Peyer's patch (tissue), 4 donors: ENCODE measurements at regions not wholly inside any gene's neighbourhood (a gene's known extent, or its start where the extent isn't known, plus 50 kb on each side); places are given as distances from the start of the nearest gene placed in this dataset.
"Not testable (repeated sequence)": the region's sequence is repeated elsewhere in the genome, so short reads cannot be mapped to it uniquely, and the experiment has no call there.

Experiments used
- DNase-seq, 3 donors: peaks; one replicate each; pipeline ENCODE4 v3.0.0-alpha.2; 2017 to 2019
- H3K27ac ChIP-seq, 4 donors: fragments of 200-600 bp; sonication (generic); one replicate each; pipeline ENCODE4 v1.5.1; 2016 to 2019
- H3K27me3 ChIP-seq, 2 donors: fragments of 200-600 bp; sonication (generic); one replicate each; pipeline ENCODE4 v1.5.1; 2019
- H3K36me3 ChIP-seq, 3 donors: fragments of 200-600 bp; sonication (generic); one replicate each; pipeline ENCODE4 v1.5.1; 2016 to 2019
- H3K4me1 ChIP-seq, 4 donors: fragments of 200-600 bp; sonication (generic); one replicate each; pipeline ENCODE4 v1.5.1; 2016 to 2019
- H3K4me3 ChIP-seq, 4 donors: fragments of 200-600 bp; sonication (generic); 1 replicate in 3 of 4; 2 replicates in 1 of 4; pipeline ENCODE4 v1.5.1; 2016 to 2019; ENCODE audit warnings: mild to moderate bottlenecking in 1 of 4
- H3K9me3 ChIP-seq, 4 donors: fragments of 200-600 bp; sonication (generic); one replicate each; pipeline ENCODE4 v1.5.1; 2016 to 2019; ENCODE audit warnings: mild to moderate bottlenecking in 1 of 4
- POLR2A ChIP-seq, 2 donors: fragments of 450-650 bp; IDR thresholded peaks; one replicate each; pipeline ENCODE4 v1.5.1; 2017; ENCODE audit warnings: antibody characterized with exemption in 2 of 2, mild to moderate bottlenecking in 2 of 2, moderate library complexity in 2 of 2
- TF ChIP-seq, protein P1 (sequence below), 6 experiments: fragments of 450-650 bp in 4 of 6; fragments of 200-600 bp in 2 of 6; sonication (generic) in 1 of 6; IDR thresholded peaks; one replicate each; pipeline ENCODE4 v1.5.1; 2017 to 2019; ENCODE audit warnings: antibody characterized with exemption in 6 of 6, mild to moderate bottlenecking in 3 of 6, moderate library complexity in 1 of 6

DNA sequence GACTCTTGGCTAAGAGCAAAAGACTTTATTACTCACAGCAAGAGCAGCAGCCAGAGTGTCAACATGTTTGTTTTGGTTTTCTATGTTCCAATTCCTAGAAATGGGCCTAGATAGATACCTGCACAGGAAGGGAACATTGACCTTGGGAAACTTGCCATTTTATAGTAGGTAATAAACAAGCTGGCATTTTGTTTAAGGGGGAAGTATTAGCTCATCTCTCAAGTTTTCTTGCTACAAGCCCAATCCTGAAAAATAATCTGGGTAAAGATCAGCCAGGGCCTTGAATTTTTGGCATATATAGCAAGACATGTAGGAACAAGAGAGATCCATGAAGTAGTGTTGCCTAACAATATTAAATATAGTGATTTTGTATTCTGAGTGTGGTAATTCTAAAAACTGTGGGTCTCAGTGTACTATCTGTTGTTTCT, 51.4 kb upstream of the RGL1 start:
- Histone ChIP-seq H3K9me3 (no peaks in the 10 kb centered on the region), H3K27ac (no peak overlapping the region), H3K4me3 (no peak overlapping the region), H3K4me1 (no peaks in the 10 kb centered on the region), H3K36me3 (no peaks in the 10 kb centered on the region), H3K27me3 (no peaks in the 10 kb centered on the region)
- no peak for DNase-seq
- TF ChIP-seq, protein P1, sequence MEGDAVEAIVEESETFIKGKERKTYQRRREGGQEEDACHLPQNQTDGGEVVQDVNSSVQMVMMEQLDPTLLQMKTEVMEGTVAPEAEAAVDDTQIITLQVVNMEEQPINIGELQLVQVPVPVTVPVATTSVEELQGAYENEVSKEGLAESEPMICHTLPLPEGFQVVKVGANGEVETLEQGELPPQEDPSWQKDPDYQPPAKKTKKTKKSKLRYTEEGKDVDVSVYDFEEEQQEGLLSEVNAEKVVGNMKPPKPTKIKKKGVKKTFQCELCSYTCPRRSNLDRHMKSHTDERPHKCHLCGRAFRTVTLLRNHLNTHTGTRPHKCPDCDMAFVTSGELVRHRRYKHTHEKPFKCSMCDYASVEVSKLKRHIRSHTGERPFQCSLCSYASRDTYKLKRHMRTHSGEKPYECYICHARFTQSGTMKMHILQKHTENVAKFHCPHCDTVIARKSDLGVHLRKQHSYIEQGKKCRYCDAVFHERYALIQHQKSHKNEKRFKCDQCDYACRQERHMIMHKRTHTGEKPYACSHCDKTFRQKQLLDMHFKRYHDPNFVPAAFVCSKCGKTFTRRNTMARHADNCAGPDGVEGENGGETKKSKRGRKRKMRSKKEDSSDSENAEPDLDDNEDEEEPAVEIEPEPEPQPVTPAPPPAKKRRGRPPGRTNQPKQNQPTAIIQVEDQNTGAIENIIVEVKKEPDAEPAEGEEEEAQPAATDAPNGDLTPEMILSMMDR (IDR thresholded peaks at IDR 0.05): no peak
- no peak for TF ChIP-seq POLR2A (IDR thresholded peaks at IDR 0.05)

DNA sequence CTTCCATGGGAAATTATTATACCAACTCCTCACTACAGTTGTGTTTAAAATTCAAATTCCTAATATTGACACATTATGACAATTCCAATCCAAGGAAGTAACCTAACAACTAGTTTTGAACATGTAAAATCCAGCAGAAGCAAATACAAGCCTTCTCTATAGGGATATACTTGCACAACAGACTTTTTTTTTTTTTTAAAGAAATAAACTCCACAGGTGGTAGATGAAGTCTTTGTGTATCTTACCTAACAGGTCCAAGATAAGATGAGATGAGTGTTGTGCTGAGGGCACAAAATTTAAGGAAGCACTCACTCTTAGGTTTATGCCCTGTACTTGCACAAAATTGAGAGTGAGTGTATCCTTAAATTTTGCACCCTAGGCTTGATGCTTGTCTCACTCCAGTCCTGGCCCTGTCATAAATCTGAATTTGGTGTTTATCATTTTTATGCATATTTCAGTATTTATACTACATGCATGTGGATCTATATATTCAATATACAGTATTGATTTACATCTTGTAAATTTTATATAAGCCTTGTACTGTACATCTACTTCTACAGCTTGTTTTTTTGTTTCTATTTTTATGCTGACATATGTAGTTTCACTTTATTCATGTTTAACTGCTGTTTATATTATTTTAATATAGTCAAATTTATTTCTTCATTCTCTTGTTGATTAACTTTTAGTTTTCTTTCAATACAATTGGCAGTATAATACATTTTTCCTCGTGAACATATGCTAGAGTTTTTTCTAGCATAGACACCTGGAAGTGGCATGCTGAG, 60.6 kb upstream of the RGL1 start:
- Histone ChIP-seq H3K4me1 (no peaks in the 10 kb centered on the region), H3K9me3 (no peaks in the 10 kb centered on the region), H3K4me3 (no peak overlapping the region), H3K27me3 (no peaks in the 10 kb centered on the region), H3K27ac (no peak overlapping the region), H3K36me3 (no peaks in the 10 kb centered on the region)
- TF ChIP-seq, protein P1 (IDR thresholded peaks at IDR 0.05): no peak
- no peak for TF ChIP-seq POLR2A (IDR thresholded peaks at IDR 0.05)
- DNase-seq: no peak

DNA sequence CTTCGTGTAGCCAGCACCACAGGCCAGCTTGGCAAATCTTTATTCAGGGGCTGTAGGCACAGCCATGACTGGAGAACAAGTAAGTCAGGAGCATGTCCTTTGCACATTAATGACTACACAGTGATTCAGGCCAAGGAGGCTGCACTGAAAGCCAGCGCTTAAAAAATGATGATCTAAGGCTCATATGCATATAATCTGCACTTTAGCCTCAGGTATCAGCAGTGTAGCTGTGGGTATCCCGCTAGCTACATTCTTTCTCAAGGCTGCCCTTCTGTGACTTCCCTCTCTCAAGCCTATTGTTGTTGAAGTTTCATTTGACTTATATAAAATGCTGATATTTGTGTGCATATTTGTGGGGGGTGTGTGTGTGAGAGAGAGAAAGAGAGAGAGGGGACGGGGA, 62.6 kb upstream of the RGL1 start:
- Histone ChIP-seq H3K9me3 (no peaks in the 10 kb centered on the region), H3K36me3 (no peaks in the 10 kb centered on the region), H3K27me3 (no peaks in the 10 kb centered on the region), H3K4me3 (no peak overlapping the region), H3K4me1 (no peaks in the 10 kb centered on the region), H3K27ac (no peak overlapping the region)
- no peak for DNase-seq
- TF ChIP-seq, protein P1 (IDR thresholded peaks at IDR 0.05): no peak
- TF ChIP-seq POLR2A (IDR thresholded peaks at IDR 0.05): no peak

DNA sequence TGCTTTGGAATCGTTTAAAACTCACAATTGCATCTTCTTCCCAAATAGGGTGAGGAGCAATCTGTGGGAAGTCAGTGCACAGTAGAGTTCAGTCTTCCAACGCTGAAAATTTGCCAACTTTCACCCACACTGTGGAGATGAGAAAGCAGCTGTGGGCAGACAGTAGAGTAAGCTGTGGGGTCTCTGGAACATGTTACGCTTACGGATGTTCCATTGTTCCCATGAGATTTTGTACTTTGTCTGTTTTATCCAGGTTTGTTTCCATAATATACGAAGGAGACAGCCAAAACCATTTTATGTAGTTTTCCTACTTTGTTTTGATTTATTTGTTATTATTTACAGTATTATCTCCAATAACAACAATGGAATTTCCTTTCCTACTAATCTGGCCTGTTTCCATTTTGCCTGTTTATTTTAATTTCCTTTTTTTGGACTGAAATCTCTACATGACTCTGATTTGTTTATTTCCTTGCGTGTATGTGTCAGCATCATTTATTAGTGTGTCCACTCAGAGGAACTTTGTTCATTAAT, 65.1 kb upstream of the RGL1 start:
- Histone ChIP-seq H3K4me3 (no peak overlapping the region), H3K4me1 (no peaks in the 10 kb centered on the region), H3K27ac (peak overlapping the region in 1 of 4 donors; percentile 7), H3K36me3 (no peaks in the 10 kb centered on the region), H3K27me3 (no peaks in the 10 kb centered on the region), H3K9me3 (no peaks in the 10 kb centered on the region)
- TF ChIP-seq, protein P1 (IDR thresholded peaks at IDR 0.05): no peak
- TF ChIP-seq POLR2A (IDR thresholded peaks at IDR 0.05): no peak
- DNase-seq: no peak

DNA sequence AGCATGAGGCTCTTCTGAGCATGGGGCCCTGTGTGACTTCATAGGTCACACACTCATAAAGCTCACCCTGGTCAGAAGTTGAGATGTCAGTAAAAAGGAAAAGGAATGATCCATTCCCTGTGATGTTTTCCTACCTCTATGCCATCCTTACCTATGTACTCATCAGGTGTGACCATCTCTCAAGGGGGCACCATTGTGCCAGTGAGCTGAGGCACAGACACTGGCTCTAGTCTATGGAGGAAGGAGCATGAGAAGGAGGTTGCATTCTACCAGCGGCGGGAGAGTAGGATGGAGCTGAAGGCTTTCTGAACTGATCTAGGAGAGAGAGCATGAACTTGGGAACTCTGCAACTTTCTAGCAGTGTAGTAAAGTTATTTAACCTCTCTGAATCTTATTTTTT, 65.8 kb upstream of the RGL1 start:
- H3K27ac ChIP-seq: no peak overlapping the region

DNA sequence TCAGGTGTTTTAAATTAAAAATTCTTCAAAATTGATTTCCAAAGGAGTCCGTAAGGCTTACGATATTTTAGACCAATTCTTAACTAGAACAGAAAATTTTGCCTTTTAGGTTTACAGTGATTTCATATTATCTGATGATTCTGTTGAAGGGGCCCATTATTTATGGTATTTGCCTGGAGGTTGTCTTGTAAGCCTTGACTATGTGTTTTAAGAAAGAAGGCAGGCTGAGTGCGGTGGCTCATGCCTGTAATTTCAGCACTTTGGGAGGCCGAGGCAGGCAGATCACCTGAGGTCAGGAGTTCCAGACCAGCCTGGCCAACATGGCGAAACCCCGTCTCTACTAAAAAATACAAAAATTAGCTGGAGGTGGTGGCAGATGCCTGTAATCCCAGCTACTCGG, 67.0 kb upstream of the RGL1 start:
- not testable (repeated sequence) for H3K27me3 ChIP-seq, H3K4me3 ChIP-seq, DNase-seq, H3K27ac ChIP-seq, H3K9me3 ChIP-seq, H3K4me1 ChIP-seq, H3K36me3 ChIP-seq

More for the DNA sequence above, 65.8 kb upstream of the RGL1 start:
- Histone ChIP-seq H3K4me1 (no peaks in the 10 kb centered on the region), H3K9me3 (no peaks in the 10 kb centered on the region), H3K27me3 (no peaks in the 10 kb centered on the region), H3K4me3 (no peak overlapping the region), H3K36me3 (no peaks in the 10 kb centered on the region)
- TF ChIP-seq POLR2A (IDR thresholded peaks at IDR 0.05): no peak
- TF ChIP-seq, protein P1 (IDR thresholded peaks at IDR 0.05): no peak
- no peak for DNase-seq
